GM19438 (cell line): ENCODE measurements at regions not wholly inside any gene's neighbourhood (a gene's known extent, or its start where the extent isn't known, plus 50 kb on each side); places are given as distances from the start of the nearest gene placed in this dataset.

ENCODE experiments used
- ATAC-seq: cut with Tn5 transposase; IDR thresholded peaks from one replicate; pipeline ENCODE4 v1.9.1; 2021; ENCODE audit warnings: low read depth; ENCODE audit not compliant: unreplicated experiment

DNA sequence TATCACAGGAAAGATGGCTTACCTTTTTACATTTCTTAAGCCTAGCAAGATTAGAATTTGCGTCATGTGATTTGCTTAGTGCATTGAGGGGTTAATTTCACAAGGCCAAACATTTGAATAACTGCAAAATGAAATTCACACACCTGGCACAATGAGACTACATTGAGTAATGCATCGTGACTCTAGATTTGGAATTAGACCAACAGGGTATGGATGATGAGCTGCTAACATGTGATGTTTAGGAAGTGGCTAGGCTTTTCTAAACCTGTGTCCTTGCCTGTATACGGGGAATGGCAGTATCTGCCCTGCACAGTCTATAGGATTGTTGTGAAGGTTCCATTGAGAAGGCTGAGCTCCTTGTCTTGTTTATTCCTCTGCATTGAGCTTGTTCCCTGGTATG is 160.1 kb downstream of the MFSD1 start:
- ATAC-seq = no peak

DNA sequence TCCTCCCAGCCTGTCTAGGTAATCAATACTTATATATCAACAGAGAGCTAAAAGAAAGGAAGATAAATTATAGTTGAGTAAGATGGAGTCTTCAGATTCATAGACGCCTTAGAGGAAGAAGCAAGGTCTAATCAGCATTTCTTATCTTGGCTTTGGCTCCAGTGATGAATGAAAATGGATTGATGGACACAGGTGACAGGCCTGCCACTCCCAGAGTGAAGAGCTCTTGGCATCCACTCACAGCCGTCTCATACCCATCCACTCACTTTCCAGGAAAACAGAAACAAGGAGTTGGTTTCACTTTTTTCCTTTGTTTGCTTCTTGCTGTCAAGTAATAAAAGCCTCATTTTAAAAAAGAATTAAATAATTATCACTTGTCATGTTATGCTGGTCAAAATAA is 168.2 kb downstream of the MFSD1 start:
- ATAC-seq = no peak

DNA sequence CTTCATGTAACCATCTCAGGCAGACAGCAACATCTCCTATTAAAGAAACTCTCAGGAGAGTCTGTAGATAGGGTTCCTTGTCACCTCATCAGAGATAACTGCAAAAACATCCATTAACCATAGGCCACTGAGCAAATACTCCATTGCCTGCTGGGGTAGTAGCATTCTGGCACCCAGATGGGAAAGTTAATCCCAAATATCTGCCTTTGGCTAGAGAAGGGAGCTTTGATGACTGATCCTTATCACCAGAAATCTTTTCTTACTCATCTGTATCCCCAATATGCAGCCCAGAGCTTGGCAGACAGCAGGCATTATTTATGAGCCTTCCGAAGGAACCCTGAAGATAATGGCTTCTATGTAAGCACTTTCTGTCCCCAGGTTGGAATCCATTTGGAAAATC is 173.1 kb downstream of the MFSD1 start:
- ATAC-seq = no peak

DNA sequence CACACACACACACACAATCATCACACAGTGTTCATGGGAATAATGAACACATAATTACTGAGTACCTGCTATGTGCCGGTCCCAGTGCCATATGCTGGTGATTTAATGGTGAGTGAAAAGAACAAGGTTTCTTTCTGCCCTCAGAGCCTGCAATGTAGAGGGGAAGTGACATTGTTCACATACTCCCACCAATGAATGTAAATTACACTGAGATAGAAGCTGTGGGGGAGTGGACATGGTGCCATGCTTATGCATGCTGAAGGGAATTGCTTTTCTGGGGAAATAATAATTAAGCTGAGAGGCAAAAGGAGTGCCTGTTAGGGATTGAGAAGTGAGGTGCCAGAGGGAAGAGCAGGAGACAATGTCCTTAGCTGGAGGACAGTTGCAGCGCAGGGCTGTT is 175.1 kb downstream of the MFSD1 start:
- ATAC-seq = no peak

DNA sequence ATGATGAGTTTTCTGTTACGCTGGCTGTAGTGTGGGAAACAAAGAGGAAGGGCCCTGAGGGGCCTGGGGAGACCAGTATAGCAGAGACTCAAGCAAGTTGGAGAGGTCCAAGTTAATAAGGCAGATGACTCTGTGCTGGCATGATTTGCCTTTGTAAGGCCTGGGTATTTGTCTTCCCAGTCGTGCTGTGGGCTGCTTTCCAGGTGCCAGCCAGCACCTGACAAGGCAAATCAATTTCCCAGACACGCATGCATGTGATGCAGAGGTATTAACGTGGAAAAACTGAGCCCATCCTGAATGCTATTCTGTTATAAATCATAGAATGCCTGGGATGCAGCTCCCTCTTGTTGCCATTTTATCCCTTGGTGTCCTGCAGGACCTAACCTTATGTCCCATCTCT is 175.6 kb downstream of the MFSD1 start:
- no peak for ATAC-seq

DNA sequence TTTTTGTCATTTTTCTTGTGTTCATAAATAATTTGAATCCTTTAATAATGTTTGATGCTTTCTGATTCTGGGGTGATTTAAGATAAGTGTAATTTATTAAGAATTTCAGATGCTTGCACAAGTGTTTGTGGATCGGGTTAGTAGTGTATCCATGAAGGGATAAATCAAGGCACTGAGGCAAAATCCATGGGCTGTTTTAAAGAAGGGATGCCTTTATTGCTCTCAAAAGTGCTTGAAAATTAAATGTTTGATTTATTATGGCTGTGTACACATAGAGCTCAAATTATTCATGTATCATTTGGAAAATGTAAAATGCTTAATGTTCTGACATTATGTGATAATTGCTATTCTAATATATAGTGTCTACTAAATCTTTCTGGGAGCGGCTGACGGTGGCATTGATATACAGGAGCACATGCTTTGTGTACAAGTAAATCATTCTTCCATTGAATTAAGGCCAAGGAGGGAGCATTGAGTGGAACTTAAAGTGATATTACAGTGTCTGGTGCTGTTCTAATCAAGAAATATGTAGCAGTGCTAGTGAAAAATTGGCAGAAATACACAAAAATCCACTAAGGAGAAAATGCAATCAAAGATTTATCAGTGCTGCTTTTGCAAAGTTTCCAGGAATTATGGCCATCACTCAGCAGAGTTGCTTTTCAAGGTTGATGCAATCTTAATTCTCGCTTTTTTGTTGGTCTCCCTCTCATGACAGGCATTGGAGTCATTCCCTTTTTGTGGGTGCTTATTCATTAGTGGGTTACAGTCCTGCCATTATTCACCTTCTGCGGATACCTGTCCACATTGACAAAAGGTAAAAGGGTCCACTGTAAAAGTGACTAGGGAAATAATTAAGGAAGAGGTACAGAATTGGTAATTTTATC is 181.6 kb downstream of the MFSD1 start:
- ATAC-seq = no peak

DNA sequence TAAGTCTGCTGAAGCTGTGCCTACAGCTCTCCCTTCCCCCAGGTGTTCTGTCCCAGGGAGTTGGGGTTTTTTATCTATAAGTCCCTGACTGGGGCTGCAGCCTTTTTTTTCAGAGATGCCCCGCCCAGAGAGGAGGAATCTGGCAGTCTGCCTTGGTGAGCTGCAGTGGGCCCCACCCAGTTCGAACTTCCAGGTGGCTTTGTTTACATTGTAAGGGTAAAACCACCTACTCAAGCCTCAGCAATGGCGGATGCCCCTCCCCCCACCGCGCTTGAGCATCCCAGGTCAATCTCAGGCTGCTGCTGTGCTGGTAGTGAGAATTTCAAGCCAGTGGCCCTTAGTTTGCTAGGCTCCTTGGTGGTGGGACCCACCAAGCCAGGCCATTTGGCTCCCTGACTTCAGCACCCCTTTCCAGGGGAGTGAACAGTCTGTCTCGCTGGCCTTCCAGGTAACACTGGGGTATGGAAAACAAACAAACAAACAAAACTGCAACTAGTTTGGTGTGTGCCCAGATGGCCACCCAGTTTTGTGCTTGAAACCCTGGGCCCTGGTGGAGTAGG is 189.4 kb downstream of the MFSD1 start:
- ATAC-seq = no peak

DNA sequence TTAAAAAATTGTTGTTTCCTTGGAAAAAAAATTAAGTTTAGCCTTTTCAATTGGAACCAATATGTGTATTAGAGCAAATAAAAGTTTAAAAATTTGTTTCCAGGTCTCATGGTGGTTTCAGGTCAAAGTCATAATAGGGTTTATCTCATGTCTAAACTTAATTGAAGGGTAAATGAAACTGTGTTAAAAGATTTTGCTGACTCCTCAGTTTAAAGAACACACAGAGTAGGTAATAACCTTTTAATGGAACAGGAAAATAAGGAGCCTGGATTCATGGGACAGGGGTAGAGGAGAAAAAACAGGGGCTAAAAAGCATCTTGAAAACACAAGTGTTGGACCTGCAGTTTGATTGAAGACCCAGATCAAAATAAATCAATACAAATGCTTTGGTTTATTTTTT is 190.6 kb downstream of the MFSD1 start:
- no peak for ATAC-seq

DNA sequence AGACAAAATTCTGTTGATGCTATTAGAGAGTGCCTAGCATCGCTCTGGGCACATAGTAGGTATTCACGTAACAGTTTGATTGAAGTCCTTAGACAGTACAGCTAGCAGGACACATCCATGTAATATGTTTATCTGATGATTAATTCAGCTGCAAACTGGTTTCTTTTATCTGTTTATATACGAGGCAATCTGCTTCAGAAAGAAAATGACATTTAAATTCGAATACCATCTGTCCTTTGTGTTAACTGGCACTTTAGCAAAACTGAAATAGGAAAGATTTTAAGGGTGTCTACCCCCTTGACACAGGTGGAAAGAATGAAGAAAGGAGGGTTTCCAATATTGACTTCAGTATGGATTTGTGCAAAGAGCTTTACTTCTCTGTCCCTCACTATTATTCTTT is 192.5 kb downstream of the MFSD1 start:
- ATAC-seq = no peak

DNA sequence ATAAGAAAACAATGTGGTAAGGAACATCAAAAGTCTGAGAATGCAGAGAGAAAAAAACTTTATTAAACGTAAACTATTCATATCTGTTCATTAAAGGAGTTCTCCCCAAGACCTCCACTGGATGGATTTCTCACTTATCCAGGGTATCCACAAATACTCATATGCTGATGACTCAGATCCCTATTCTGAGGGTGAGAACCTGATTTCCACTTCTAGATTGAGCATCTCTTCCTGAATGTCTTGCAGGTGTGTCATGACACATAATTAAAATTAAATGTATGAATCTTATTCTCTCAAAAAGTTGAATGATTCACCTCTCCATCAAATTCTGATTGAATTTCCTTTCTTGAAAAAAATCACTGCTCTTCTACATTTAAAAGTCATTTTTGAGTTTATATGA is 199.9 kb downstream of the MFSD1 start:
- no peak for ATAC-seq

DNA sequence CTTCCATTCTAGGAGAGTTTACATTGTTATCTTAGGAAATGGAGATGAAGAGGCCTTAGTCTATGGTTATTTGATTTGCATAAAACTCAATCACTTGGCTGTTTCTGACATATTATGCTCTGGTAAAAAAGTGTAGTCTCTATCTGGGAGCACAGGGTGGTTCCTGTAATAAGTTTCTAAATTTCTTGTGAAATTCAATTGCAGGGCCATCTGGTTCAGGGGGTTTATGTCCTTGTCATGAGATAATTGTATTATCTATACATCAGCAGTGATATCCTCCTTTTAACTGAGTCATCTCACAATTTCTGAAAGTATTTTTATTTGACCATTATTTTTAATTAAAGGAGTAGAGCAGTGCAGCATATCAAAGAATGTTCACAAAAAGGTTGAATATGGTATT is 203.3 kb downstream of the MFSD1 start:
- no peak for ATAC-seq

DNA sequence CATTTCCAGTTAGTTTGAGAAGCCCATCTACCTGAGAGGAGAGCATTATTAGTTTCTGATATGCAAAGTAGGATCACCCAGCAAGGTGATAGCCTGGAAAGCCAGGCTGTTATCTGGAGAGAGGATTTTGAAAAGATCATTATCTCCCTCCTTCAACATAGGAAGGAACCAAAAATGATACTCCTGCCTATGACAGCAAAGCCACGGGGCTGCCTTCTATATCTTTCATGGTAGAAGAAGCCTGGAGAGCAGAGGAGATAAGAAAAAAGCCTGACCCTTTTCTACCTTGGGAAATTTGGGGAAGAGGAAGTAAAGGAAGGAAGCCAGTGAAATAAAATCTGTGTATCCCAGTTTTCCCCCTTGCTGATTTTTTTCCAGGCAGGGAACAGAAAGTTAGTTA is 205.5 kb downstream of the MFSD1 start:
- ATAC-seq = no peak

DNA sequence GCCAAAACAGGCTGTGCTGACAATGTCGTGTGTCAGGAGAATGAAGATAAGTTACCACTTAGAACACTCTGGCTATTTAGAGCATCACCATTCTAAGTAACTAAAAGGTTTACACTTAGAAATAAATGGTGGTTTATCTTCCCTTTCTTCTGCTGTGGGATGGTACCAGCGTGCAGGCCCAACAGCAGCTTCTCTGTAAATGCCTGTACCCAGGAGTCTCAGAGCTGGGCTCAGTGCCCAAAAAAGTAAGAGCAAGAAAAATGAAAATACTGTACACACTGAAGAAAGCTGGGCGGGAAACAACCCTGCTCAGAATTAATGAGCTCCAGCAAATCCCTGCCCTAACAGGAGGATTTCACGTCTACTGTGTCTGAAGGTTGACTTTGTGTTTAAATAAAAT is 206.5 kb downstream of the MFSD1 start:
- no peak for ATAC-seq

DNA sequence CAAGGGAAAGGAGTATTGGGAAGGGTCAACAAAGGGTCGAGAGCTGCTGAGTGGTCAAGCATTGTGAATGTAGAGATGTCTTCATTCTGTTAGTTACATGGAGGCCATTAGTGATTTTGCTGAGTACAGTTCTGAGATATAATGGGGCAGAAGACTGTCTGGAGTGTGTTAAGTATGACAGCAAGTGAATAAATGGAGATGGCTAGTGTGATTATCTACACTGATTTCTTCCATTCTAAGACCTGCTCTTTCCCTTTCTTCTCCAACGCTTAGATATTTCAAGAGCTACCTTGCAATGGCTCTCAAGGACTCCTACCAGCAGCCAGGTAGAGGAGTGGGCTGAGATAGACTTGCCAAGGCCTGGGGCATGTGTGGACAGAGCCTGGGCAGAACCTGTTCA is 216.5 kb downstream of the MFSD1 start:
- ATAC-seq = no peak

DNA sequence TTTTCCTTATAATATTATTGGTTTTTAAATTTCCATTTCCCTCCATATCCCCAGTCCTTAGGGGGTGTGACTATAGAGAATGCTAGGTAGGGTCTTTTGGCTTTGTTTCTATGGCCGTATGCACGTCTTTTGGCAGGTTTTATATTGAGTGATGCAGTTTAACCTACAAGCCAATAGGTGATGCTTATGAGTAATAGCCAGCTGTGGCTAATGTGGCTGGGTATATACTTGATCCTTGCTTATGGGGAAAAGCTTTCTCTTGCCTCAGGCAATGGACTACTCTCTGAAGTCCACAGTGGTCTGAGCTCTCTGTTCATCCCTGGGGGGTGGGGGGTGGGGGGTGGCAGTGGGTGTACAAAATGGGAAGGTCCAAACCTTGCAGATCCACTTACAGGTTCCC is 223.9 kb downstream of the MFSD1 start:
- no peak for ATAC-seq

DNA sequence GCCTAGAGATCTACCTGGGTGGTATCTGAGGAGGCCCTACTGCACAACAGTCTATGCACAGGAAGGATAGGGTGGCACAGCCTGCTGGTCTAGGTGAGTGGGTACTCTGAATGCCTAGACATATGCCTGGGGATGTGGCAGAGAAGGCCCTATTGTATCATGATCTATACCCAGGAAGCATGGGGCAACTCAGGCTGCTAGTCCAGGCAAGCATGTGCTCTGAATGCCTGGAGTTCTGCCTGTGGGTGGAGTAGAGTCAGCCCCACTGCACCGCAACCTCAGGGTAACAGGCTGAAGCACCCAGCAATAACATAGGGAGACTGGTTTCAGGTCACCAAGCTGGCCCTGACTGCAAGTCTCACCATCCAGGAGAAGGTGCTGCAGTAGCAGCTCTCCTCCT is 224.7 kb downstream of the MFSD1 start:
- no peak for ATAC-seq

DNA sequence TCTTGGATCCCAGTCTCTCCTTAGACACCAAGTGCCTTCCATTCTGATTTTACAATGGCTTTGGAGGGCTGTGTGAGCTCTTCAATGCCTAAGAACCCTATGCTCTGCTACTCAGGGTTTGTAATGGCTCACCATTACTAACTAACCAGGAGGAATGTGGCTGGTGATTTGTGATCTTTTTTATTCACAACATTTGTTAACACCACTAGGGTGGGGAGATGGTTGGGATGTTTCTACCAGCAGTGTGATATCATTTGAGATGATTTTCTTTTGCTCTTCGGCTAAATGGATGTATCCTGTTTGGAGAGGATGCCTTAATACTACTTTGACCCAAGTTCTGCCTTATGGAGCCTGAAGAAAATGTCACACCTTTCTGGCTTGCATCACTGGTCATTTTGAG is 226.9 kb downstream of the MFSD1 start:
- no peak for ATAC-seq

DNA sequence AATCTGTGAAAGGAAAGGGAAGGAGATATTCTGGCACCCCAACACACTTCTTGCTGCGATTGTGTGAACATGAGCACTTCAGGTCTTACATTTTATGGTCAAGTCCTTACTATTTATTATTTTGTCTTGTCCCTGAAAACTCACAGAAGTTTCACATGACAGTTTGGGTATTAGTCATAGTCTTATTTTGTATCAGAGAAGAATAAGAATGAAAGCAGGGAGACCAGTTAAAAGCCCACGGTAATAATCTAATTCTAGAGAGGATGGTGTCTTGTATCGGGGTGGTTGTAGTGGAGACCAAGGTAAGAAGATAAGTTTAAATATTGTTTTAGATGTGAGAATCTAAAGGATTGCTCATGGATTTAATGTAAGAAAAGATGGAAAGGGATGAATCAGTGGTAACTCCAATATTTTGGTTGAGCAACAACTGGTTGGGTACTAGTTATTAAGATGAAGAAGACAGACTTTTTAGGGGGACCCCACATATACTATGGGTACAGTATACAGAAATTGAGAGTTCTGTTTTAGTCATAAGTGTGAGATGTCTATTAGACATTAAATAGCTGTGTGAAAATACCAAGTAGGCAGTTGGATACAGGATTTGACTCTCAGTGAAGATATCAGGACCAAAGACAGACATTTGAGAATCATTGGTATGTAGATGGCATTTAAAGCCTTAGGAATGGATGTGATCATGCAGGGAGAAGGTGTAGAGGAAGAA is 227.6 kb downstream of the MFSD1 start:
- no peak for ATAC-seq

DNA sequence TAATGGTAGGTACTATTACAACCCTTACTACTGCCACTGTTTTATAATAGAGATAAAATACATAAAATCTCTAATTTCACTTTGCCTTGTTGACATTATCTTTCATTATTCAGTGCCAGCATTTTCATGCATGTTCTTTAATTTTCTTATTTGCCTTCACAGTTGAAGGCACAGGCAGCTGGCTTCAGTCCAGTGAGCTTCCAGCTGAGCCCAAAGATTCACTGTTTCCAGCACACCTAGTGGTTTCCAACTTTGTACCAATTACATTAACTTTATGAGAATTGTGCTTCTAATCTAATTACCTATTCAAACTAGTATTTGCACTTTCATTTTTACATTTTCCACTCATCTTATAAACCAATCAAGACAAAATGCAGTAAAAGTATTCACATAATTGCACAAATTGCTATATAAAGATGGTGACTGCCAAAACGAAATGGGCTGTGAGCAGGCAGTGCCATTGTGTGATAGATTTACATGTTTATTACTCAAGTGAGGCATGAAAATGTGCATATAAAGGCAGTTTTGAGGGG is 228.3 kb downstream of the MFSD1 start:
- ATAC-seq = no peak

DNA sequence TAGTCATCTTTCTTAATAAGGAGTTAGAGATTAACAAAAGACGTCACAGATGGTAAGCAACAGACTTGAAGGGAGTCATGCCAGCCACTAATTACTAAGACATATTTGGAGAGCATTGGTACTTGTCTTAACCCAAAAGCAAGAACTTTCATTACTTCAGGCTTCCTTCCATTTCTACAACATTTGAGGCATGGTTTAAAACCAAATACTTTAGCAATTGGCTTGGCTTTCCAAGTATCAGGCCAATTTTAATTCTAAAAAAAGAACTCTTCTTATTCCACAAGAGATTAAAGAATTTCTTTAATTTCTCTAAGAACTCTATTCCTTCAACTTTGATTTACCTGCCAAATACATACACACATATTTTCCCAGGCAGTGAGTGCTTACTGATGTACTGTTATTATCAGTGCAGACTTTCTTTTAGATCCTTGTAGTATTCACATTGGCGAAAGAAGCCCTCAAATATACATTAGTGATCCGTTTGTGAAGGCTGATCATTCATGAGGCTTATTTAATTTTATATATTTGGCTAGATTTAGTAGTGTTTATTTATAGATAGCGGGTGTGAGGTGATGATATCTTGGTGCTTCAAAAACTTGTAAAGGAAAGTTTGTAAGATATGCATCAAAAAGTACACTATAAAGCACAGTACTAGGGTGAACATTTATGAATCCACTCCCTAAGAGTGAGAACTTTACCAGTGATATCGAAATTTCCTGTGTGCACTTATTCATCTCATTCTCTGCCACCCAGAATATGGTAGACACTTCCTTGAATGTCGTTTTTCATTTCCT is 229.2 kb downstream of the MFSD1 start:
- no peak for ATAC-seq

DNA sequence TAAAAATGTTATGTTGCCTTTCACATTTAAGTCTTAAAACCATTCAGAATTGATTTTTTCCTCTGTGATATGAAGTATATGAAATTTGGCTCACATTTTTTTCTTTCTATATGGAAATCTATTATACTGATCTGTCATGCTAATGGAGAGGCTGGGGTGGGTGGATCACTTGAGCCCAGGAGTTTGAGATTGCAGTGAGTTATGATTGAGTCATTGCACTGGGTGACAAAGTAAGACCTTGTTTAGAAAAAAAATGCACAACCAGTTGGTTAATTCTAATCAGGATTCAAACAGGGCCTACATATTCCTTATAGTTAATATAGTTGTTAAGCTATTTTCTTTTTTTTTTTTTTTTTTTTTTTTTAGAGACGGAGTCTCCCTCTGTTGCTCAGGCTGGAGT is 230.5 kb downstream of the MFSD1 start:
- no peak for ATAC-seq
